Transverse colon (tissue), 4 donors: ENCODE measurements at regions not wholly inside any gene's neighbourhood (a gene's known extent, or its start where the extent isn't known, plus 50 kb on each side); places are given as distances from the start of the nearest gene placed in this dataset.

Experiments
- DNase-seq: peaks from one replicate; pipeline ENCODE4 v3.0.0-alpha.2; 2019
- H3K27ac ChIP-seq, 4 donors: fragments of 200-600 bp; sonication (generic); 2 replicates each; pipeline ENCODE4 v1.5.1; 2016 to 2018; ENCODE audit warnings: inconsistent platforms in 4 of 4
- H3K27me3 ChIP-seq: fragments of 200-600 bp; sonication (generic); 2 replicates; pipeline ENCODE4 v1.5.1; 2017; ENCODE audit warnings: inconsistent platforms
- H3K36me3 ChIP-seq, 4 donors: fragments of 200-600 bp; sonication (generic); 2 replicates each; pipeline ENCODE4 v1.5.1; 2017 to 2019; ENCODE audit warnings: inconsistent platforms in 4 of 4
- H3K4me1 ChIP-seq, 4 donors: fragments of 200-600 bp; sonication (generic); 2 replicates each; pipeline ENCODE4 v1.5.1; 2017 to 2020; ENCODE audit warnings: inconsistent platforms in 4 of 4
- H3K4me3 ChIP-seq, 4 donors: fragments of 200-600 bp; sonication (generic); 1 replicate in 1 of 4; 2 replicates in 3 of 4; pipeline versions ENCODE4 v1.5.1 to v1.6.1; 2017 to 2019; ENCODE audit warnings: inconsistent platforms in 4 of 4
- H3K9me3 ChIP-seq, 2 donors: fragments of 200-600 bp; sonication (generic); 2 replicates each; pipeline ENCODE4 v1.5.1; 2017 to 2019; ENCODE audit warnings: inconsistent platforms in 2 of 2
- EP300 ChIP-seq: sonication (generic); formaldehyde crosslinking; IDR thresholded peaks from one replicate; pipeline ENCODE4 v1.6.1; 2017; ENCODE audit warnings: antibody characterized with exemption, low read depth
- POLR2A ChIP-seq: fragments of 450-650 bp; IDR thresholded peaks from one replicate; pipeline ENCODE4 v1.6.1; 2016; ENCODE audit warnings: antibody characterized with exemption, mild to moderate bottlenecking, moderate library complexity
- POLR2AphosphoS5 ChIP-seq, 3 donors: sonication (generic); formaldehyde crosslinking; IDR thresholded peaks; one replicate each; pipeline ENCODE4 v1.6.1; 2016; ENCODE audit warnings: antibody characterized with exemption in 3 of 3
- WGBS, 2 donors: methylation state at CpG; one replicate each; pipeline ENCODE4 v1.1.5; 2018; ENCODE audit warnings: low coverage in 1 of 2; 5-methylcytosine and 5-hydroxymethylcytosine counted together
- in situ Hi-C, 4 donors: fragments of 200-750 bp; cut with MboI; loops; one replicate each; pipeline versions ENCODE4 v1.15.0 to v1.15.1; 2017; ENCODE audit warnings: low sequenced_read_pairs in 3 of 4, low pct_ligation_motif_present in 1 of 4, low pct_unique_long_range_greater_than_20kb in 1 of 4
- intact Hi-C: fragments of 100-400 bp; cut with DNase I; formaldehyde crosslinking; loops from one replicate; pipeline ENCODE4 v1.15.1; 2023; ENCODE audit warnings: low total_unique reads
- TF ChIP-seq, protein P1 (sequence below), 5 experiments: fragments of 200-600 bp in 3 of 5; fragments of 450-650 bp in 2 of 5; sonication (generic) in 3 of 5; IDR thresholded peaks; 1 replicate in 2 of 5; 2 replicates in 3 of 5; pipeline ENCODE4 v1.5.1; 2016 to 2017; ENCODE audit warnings: antibody characterized with exemption in 5 of 5, inconsistent platforms in 3 of 5, mild to moderate bottlenecking in 2 of 5, moderate library complexity in 1 of 5

DNA sequence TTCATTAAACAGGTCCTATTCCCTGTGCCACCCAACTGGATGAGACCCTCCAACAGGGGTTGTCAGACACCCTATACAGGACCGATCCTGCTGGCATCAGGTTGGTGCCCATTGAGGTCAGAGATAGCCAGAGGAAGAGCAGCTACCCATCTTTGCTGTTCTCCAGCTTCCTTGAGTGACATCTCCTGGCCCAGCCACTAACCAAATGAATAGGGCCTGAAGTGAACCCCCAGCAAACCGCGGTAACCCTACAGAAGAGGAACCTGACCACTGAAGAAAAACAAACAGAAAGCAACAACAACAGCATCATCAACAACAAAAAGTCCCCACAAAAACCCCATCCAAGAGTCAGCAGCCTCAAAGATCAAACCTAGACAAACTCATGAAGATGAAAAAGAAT lies 133.6 kb upstream of the ARPP21 start:
- in situ Hi-C loops, result no loop called here
- H3K27me3 ChIP-seq, result no peaks in the 10 kb centered on the region
- H3K4me3 ChIP-seq, result no peak overlapping the region
- intact Hi-C loops, result no loop called here
- no peak for DNase-seq
- no peaks in the 10 kb centered on the region for H3K4me1 ChIP-seq
- no peaks in the 10 kb centered on the region for H3K9me3 ChIP-seq
- WGBS, 2 donors, result 98 to 100% methylated on average over 2 to 3 of the region's 3 CpGs
- no peaks in the 10 kb centered on the region for H3K36me3 ChIP-seq
- no peak for TF ChIP-seq EP300
- TF ChIP-seq POLR2A, result no peak
- TF ChIP-seq POLR2AphosphoS5 (IDR thresholded peaks at IDR 0.05), result no peak
- TF ChIP-seq, protein P1, sequence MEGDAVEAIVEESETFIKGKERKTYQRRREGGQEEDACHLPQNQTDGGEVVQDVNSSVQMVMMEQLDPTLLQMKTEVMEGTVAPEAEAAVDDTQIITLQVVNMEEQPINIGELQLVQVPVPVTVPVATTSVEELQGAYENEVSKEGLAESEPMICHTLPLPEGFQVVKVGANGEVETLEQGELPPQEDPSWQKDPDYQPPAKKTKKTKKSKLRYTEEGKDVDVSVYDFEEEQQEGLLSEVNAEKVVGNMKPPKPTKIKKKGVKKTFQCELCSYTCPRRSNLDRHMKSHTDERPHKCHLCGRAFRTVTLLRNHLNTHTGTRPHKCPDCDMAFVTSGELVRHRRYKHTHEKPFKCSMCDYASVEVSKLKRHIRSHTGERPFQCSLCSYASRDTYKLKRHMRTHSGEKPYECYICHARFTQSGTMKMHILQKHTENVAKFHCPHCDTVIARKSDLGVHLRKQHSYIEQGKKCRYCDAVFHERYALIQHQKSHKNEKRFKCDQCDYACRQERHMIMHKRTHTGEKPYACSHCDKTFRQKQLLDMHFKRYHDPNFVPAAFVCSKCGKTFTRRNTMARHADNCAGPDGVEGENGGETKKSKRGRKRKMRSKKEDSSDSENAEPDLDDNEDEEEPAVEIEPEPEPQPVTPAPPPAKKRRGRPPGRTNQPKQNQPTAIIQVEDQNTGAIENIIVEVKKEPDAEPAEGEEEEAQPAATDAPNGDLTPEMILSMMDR (IDR thresholded peaks at IDR 0.05), result no peak
- no peak overlapping the region for H3K27ac ChIP-seq

GRCh38 chr3:35519936-35520335 lies 119.4 kb upstream of the ARPP21 start:
- no peaks in the 10 kb centered on the region for H3K4me1 ChIP-seq
- in situ Hi-C loops, result no loop called here
- H3K4me3 ChIP-seq, result no peak overlapping the region
- no peaks in the 10 kb centered on the region for H3K36me3 ChIP-seq
- no peaks in the 10 kb centered on the region for H3K9me3 ChIP-seq
- no peaks in the 10 kb centered on the region for H3K27me3 ChIP-seq
- intact Hi-C loops, result no loop called here
- TF ChIP-seq POLR2AphosphoS5 (IDR thresholded peaks at IDR 0.05) (no peak), EP300 (no peak), POLR2A (no peak)
- TF ChIP-seq, protein P1 (IDR thresholded peaks at IDR 0.05), result no peak
- H3K27ac ChIP-seq, result no peak overlapping the region
- no peak for DNase-seq

DNA sequence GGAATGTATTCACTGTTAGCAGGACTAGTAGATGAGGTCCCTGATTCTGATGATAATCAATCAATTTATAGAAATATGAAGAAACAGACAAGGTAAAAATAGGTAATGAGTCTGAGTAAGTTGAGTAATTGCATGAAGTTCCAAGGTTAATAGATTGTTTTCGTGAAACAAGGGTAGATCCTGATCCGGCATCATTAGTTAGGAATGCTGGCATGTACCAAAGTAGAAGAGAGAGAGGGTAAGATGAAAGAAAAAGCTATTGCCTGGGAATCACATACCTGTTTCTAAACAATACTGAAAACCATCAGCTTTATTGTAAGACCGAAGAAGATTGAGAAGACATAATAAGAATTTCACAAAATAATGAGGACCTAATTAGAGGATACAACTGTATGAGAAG lies 118.1 kb upstream of the ARPP21 start:
- Histone ChIP-seq H3K4me1 (no peaks in the 10 kb centered on the region), H3K27ac (no peak overlapping the region), H3K4me3 (no peak overlapping the region), H3K36me3 (no peaks in the 10 kb centered on the region), H3K27me3 (no peaks in the 10 kb centered on the region), H3K9me3 (no peaks in the 10 kb centered on the region)
- in situ Hi-C loops (no loop called here), intact Hi-C loops (no loop called here)
- 81 to 89% methylated on average over 3 of the region's 3 CpGs for WGBS, 2 donors
- TF ChIP-seq, protein P1 (IDR thresholded peaks at IDR 0.05), result no peak
- TF ChIP-seq POLR2A (no peak), POLR2AphosphoS5 (IDR thresholded peaks at IDR 0.05) (no peak), EP300 (no peak)
- DNase-seq, result no peak

GRCh38 chr3:35522450-35522849 lies 116.9 kb upstream of the ARPP21 start:
- in situ Hi-C loops (no loop called here), intact Hi-C loops (no loop called here)
- 61 to 89% methylated on average over 3 of the region's 3 CpGs for WGBS, 2 donors
- no peaks in the 10 kb centered on the region for H3K27me3 ChIP-seq
- no peak overlapping the region for H3K4me3 ChIP-seq
- no peak overlapping the region for H3K27ac ChIP-seq
- H3K36me3 ChIP-seq, result no peaks in the 10 kb centered on the region
- TF ChIP-seq EP300 (no peak), POLR2A (no peak), POLR2AphosphoS5 (IDR thresholded peaks at IDR 0.05) (no peak)
- TF ChIP-seq, protein P1 (IDR thresholded peaks at IDR 0.05), result no peak
- DNase-seq, result no peak
- no peaks in the 10 kb centered on the region for H3K9me3 ChIP-seq
- H3K4me1 ChIP-seq, result no peaks in the 10 kb centered on the region
